T-helper 1 cell (primary cell): ENCODE measurements at regions not wholly inside any gene's neighbourhood (a gene's known extent, or its start where the extent isn't known, plus 50 kb on each side); places are given as distances from the start of the nearest gene placed in this dataset.
"Not testable (repeated sequence)": the region's sequence is repeated elsewhere in the genome, so short reads cannot be mapped to it uniquely, and the experiment has no call there.

Experiments used
- DNase-seq, 5 donors: peaks; one replicate each; pipeline ENCODE4 v3.0.0-alpha.2; 2012 to 2020

DNA sequence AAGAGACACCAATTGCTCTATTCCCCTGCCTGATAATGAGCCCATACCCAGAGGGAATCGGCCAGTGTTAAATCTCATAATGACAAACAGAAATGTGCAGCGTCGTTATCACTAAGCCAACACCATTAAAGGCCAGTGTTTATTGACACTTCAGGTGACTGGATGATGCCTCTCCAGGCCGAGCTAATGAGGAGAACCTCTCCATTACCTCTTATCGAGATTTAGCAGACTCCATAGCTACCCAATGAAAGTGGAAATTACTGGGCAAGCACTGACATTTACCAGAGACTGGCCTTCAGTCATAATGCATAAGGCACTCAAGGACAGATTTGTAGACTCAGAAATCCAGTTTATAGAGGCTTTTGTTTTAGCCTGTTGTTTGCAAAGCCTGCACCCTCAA lies 669.5 kb downstream of the MAFB start:
- DNase-seq: no peak

DNA sequence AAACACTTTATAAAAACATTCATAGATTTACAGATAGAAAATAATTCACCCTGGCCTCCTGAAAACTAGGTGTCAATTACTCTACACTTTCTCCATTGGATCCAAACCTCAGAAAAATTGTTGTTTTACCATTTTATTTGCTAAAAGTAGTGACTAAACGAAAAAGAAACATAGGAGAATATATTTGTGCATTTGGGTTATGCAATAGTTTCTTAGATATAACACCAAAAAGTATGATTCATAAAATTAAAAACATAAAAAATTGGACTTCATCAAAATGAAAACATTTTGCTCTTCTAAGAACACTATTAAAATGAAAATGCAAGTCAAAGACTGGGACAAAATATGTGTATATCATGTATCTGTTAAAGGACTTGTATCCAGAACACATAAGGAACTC lies 671.3 kb downstream of the MAFB start:
- DNase-seq: no peak

DNA sequence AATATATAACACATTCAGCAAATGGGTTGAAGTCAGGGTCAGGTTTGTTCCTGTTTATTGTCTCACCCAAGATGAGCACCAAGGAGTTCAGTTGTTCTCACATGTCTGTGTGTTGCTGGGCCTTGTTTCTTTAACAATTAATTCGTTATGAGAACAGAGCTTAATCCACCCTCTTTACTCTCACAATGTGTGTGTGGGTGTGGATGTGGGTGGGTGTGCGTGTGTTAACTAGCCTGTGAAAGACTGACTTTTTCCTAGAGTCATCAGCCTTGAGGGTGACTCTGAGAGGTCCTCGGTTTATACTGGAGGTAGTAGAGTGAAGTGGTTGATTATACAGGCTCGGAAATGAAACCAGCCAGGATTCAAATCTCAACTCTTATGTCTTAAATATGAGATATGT lies 672.1 kb downstream of the MAFB start:
- no peak for DNase-seq

DNA sequence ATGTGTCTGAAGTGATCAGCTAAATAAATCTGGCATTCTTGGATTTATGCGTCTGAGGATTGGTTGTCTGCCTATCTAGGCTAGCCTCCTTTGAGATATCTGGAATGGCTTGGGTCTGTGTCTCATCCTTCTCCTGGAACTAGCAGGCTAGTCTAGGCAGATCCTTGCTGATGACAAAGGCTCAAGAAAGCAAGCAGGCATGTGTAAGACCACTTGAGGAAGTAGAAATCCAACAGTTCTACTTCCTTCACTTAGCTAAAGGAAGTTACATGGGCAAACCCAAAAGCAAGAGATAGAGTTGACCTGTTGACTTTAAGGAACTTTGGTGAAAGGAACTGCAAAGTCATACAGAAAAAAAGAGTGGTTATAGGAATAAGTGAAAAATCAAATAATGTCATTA lies 672.6 kb downstream of the MAFB start:
- no peak for DNase-seq

DNA sequence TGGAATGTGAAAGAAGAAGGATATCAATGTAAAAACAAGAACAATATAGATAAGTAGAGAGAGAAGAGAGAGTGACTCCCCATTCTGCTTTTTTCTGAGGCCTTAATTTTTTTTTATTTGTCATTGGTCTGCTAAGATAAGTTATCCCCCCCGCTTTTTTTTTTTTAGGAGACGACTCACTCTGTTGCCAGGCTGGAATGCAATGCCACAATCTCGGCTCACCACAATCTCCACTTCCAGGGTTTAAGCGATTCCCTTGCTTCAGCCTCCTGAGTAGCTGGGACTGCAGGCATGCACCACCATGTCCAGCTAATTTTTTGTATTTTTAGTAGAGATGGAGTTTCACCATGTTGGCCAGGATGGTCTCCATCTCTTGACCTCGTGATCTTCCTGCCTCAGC lies 677.0 kb downstream of the MAFB start:
- not testable (repeated sequence) for DNase-seq

DNA sequence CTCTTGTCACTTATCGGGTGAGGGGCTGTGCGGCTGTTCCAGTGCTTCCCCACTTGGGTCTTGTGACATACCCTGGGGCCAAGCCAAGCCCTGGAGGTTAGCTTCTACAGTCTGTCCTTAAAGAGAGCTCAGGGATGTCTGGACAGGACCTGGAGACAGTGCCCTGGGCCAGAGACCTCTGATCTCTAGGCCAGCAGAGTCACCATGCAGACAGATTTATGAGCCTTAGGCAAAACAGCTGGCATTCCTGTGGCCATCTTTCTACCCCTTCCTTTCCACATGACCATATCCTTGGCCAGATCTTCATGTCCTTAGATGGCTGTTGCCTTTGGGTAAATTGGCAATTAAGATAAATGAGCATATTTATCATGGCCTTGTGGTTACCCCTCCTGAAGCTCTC lies 678.6 kb downstream of the MAFB start:
- no peak for DNase-seq

DNA sequence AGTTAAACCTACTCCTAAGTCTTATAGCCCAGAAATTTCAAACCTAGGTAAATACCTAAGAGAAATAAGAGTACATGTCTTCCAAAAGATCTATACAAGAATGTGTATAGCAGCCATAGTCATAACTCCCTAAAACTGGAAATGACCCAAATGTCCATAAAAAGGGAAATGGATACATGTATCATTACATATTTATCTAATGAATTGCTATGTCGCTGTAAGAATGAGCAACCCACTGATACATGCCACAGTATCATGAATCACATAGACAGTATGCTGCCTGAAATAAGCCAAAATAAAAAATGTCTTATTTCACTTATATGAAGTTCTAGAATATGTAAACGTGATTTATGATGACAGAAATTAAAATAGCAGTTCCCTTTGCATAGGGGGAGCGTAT lies 679.5 kb downstream of the MAFB start:
- no peak for DNase-seq

DNA sequence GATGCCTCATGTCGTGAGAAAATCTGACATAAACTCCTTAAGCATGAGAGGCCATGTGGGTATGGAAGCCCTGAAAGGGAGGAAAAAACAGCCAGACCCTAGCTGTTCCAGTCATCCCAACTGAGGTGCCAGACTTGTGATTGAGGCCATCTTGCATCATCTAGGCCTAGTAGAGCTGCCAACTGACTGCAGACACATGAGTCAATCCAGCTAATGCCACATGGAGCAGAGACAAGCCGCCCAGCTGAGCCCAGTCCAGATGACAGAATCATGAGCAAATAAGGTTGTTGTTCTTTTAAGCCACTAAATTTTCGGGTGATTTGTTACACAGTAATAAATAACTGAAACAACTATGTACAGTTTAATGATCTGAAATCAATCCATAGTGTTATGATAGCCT lies 680.9 kb downstream of the MAFB start:
- DNase-seq: no peak

DNA sequence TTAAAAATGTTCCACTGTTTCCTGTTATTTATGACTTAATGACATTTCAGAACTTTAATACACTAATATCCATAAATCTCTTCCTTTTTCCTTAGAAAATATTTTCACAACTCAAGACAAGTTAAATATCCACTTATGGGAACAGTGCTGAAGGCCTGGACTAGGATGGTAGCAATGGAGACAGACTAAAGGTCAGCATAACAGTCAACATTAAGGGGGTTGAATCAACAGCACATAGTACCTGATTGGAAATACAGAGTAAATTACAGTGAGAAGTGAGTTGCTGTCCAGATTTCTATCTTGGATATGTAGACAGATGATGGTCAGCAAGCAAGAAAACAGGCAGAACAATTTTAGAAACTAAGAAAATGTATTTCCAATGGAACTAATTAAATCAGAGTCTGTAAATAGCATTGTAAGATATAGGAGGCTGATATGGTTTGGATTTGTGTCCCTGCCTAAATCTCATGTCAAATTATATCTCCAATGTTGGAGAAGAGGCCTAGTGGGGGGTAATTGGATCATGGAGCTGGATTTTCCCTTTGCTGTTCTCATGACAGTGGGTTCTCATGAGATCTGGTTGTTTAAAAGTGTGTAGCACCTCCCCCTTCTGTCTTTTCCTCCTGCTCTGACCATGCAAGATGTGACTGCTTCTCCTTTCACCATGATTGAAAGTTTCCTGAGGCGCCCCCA lies 682.7 kb downstream of the MAFB start:
- DNase-seq: no peak

DNA sequence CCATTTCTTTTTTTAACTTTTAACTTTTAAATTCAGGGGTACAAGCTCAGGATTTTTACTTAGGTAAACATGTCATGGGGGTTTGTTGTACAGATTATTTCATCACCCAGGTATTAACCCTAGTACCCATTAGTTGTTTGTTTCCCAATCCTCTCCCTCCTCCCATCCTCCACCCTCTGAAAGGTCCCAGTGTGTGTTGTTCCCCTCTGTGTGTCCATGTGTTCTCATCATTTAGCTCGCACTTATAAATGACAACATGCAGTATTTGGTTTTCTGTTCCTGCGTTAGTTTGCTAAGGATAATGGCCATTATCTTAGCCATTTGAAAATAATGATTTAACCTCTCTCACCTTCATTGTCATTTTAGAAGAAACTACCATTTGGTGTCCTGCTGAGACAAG lies 684.9 kb downstream of the MAFB start:
- DNase-seq: not testable (repeated sequence)

DNA sequence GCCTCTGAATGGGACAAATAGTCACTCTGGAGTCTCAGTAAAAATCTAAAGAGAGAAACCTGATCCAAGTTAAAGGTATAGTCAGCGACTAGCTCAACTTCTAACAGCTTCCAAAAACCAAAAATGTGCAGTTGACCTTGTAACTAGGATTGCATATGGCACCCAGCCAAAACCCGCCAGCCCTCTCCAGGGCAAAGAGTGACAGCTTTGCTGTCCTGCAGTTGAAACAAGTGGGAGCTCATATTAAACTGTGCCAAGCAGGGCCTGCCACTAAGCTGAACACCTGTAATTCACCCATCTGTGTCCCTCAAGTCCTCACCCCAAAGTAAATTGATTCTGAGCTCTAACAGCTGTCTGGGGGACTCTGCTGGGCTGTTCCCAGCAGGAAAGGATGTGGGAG lies 695.3 kb downstream of the MAFB start:
- no peak for DNase-seq

DNA sequence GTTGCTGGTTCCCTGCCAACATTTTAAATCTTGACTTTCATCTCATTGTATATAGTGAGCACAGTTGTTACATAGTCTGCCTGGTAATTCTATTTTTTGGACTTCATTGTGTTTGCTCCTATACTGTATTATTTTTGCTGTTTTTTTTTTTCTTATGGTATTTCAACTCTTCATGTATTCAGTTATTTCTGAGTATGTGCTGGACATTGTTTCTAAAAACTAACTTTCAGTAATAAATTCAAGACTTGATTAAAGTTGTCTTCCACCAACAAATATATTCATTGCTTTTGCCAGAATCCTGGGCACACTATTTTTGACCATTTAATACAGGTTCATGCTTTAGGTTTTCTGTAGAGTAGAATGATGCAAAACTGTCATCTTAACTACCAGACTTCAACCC lies 698.3 kb downstream of the MAFB start:
- no peak for DNase-seq

DNA sequence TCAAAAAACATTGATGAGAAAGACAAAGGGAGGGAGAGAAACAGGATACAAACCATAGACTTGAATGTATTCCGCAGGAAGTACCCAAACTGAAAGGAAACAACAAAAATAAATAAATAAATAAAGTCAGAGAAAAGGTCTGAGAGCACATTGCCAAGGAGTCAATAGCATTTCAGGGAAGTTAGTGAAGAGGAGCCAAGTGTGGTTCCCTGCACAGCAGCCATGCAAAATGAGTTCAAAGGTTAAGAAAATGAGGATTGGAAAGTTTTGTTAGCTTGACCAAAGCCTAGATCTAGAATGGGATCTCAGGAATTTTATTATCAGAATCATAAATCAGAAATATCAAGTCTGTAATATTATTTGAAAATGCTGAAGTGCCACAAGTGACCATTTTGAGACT lies 700.0 kb downstream of the MAFB start:
- no peak for DNase-seq

DNA sequence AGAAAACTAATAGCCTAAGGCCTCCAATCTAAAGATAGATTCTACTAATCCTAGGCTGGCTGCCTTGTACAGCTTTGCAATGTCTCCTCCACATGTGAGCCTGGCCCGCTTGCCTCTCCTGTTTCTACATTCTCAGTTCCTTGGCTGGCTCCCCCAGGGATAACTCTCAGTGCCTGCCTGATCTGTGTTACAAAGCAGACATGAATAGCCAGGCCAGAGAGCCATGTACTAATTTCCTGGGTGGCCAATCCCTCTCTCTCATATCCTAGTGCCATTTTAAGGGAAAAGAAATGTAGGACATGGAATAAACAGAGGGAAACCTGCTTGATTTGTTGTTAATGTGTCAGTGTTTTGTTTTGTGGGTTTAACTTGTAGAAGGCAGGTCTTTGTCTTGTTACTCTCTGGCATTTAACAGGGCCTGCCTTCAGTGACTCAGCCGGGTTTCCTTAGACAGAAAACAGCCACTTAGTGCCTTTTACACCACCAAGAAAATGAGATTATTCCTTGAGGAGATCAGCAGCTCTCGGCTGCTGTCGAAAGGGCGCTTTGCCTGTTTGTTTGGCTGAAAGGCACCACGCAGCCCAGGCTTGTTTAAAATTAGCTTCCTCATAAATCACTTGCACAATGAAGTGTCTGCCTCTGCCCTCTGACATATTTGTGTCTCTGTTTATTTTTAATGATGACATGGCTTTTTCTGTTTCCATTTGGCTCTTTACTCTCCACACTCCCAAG lies 702.7 kb downstream of the MAFB start:
- DNase-seq: no peak

DNA sequence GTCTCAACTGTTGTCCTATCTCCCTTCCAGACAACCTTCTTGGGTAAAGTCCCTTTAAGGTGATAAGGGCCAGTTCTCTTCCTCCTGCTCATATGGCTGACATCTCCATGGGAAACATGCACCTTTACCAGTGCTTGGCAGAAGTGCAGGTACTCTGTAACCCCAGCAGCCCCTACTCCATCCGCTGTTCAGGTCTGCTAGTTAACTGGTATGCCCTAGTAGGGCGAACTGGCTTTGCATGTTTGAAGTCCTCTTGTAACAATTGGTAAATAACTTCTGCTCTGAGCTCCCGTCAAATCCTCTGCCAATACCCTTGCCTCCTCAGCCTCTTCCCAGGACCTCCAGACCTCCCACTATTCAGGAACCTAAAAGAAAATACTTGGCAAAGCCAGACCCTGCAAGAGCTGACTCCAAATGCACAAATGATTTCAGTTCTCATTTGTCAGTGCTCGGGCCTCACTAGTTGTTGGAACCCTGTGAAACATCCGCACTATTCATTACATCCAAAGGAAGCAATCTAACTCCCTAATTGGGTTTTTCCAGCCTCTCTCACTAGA lies 703.7 kb downstream of the MAFB start:
- DNase-seq: no peak

DNA sequence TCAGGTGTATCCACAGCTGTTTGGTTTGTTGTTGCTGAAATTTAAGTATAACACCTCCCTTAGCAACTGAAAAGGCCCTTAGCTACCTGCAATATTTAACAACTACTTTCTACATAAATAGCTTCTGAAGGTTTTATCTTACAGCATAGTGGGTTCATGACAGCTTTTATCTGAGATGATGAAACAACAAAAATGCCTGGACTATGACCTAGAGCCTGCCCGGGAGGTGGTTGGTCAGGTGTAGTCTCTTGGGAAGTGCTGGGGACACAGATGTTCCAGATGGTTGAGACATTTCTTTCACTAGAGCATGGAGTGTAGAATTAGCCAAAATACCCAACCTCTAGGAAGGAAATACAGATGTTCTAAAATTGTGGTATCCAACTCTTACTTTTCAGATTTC lies 705.4 kb downstream of the MAFB start:
- DNase-seq: no peak

DNA sequence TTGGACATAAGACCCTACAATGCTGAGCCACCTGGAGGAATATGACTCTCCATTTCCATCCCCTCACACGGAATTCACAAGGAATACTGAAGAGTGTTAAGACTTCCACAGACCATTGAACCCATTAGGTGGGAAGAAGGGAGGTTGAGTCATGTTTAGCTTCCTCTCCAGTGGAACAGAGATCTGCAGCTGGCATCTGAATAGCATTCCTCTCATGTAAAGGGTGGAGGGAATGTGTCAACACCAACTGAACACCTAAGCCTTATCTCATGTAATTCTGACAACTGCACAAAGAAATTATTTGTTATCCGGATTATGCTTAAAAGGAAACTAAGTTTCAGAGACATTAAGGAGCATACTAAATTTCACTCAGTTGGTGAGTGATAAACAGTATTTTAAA lies 705.9 kb downstream of the MAFB start:
- DNase-seq: no peak

DNA sequence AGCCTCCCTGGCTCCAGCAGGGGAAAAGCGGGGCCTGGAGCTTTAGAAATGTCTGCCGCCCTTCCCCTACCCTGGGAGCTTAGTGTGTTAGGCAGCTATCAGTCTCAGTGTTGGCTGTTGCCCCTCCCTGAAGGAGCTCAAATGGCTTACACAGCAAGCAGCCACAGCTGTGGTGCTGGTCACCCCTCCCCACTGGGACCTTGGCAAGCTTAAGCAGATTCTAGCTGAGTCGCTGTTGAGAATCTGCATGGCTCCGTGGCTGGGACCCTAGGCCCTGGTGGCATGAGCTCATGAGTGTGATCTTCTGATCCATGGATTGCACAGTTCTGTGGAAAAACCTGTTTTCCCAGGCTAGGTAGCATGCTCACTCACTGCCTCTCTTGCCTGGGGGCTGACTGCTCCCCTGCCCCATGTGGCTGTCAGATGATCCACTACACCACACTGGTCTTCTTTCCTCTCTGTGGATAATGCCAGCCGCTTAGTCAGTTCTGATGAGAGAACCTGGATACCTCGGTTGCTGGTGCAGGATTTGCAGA lies 714.0 kb downstream of the MAFB start:
- no peak for DNase-seq

DNA sequence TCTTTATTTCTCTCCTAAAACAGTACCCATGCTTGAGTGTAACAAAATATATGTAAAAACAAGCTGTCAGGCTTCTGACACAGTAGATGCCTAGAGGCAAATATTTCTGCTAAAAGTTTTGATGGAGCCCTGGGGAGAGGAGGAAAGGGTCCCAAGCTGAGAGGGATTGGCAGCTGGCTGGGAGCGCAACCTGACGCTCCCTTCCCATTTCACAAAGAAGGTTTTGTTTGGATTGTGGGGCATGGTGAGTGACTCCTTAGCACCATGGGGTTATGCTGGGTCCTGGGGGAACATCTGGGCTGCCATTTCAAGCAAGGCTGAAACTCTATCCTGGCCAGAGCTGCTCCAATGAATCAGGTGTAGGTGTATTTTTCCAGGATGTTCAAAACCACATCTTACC lies 720.5 kb downstream of the MAFB start:
- no peak for DNase-seq

DNA sequence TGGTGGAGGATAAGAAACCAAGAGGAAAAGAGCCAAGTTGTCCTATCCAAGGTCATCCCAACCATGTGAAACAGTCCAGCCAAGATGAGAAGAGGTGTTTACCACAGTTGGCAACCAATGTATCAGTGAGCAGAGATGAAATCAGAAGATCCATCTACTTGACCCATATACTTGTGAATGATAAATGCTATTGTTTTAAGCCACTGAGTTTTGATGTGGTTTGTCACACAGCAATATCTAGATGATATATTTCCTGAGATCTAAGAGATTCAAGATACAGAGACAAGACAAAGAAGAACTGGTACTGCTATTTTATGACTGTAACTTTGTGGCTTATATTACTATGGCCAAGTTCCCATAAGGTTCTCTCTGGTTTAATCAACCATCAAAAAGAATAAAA lies 721.2 kb downstream of the MAFB start:
- DNase-seq: no peak

DNA sequence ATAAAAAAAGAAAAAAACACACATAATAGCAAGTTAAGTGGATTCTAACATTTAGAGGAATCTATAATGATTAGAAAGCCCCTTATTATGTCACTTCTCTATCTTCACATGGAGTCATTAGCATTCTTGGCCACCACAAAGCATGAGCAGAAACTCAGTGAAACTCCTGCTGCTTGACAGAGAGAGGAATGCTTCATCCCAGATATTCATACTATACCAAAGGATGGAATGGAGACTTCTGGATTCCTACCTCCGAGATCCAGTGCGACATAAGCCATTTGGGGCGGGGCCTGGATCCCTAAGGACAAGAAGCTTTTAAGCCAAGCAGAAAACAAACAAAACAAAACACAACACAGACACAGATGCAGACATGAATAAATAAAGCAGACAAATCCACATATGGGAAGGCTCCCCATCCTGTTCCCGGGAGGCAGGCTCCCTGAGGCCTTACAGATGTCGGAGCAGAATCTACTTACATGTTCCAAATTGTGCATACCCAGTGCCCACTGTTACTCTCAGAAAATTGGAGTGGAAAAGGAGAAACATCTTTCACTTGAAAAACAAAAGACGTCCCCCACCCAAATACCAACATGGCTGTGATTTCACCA lies 727.3 kb downstream of the MAFB start:
- no peak for DNase-seq

DNA sequence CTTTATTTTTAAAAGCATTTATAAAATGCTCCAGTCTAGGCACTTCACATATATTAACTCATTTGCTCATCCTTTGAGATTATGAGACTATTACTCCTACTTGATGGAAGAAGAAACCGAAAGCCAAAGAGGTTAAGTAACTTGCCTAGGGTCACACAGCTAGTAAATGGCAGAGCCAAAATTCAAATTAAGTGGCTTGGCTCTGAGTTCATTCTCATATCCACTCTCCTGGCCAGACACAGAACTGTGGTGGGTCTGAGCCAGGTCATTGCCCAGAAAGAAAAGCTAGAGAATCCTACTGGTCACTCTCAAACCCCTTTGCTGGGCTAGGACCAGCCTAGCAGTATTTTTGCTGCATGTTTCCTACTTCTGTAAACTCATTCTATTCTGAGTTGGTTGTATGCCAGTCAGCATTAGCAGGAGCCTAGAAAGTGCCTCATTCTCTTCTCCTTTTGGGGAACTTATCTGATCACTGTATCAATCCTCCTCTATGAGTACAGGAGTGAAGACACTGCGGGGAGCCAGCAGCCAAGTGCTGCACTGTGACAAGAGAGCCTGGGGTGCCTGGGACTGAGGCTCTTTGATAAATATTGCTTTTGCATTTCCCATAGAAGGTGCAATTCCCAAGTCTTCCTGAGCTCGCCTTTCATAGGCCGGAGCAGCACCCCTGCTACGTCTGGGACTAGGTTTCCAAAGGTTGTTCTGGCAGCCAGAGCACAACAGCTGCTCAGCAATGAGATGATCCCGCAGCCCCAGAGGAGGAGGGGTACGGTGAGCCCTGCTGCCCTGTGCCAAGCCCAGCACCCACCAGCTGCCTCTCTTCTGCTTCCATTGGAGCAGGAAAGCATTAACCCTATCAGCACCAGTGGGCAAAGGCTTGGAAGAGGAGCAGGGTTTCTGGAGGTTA lies 728.3 kb downstream of the MAFB start:
- DNase-seq: no peak

DNA sequence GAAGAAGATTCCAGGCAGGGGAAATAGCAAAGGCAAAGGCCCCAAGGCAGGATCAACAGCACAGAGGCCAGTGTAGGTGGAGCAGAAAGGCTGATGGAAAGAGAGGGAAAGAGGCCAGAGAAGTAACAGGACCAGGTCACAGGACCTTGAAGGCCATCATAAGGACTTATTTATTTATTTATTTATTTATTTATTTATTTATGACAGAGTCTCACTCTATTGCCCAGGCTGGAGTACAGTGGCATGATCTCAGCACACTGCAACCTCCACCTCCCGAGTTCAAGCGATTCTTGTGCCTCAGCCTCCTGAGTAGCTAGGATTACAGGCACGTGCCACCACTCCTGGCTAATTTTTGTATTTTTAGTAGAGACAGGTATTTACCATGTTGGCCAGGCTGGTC lies 731.1 kb downstream of the MAFB start:
- DNase-seq: not testable (repeated sequence)
